Activated CD4-positive, alpha-beta T cell treated with anti-CD3 and anti-CD28 coated beads for 48 hours (primary cell): ENCODE measurements at regions not wholly inside any gene's neighbourhood (a gene's known extent, or its start where the extent isn't known, plus 50 kb on each side); places are given as distances from the start of the nearest gene placed in this dataset.

ENCODE experiments used
- DNase-seq: peaks from one replicate; pipeline ENCODE4 v3.0.0-alpha.2; 2020

- no peak for DNase-seq
Observed at GRCh38 chr17:77343031-77343800, 202.4 kb downstream of the SEC14L1 start.

- DNase-seq: no peak
Observed at GRCh38 chr17:77344038-77344437, 203.3 kb downstream of the SEC14L1 start.

GRCh38 chr17:77345260-77345910 lies 204.6 kb downstream of the SEC14L1 start:
- no peak for DNase-seq

- no peak for DNase-seq
Observed at GRCh38 chr17:77346765-77347164, 206.0 kb downstream of the SEC14L1 start.

GRCh38 chr17:77347544-77347943 lies 206.8 kb downstream of the SEC14L1 start:
- no peak for DNase-seq

- no peak for DNase-seq
Observed at GRCh38 chr17:77349976-77350830, 209.4 kb downstream of the SEC14L1 start.

GRCh38 chr17:77352441-77352840 lies 211.7 kb downstream of the SEC14L1 start:
- DNase-seq: no peak

GRCh38 chr17:77352996-77353395 lies 212.2 kb downstream of the SEC14L1 start:
- DNase-seq: no peak

- DNase-seq: no peak
Observed at GRCh38 chr17:77353684-77354419, 213.1 kb downstream of the SEC14L1 start.

- DNase-seq: no peak
Observed at GRCh38 chr17:77354420-77354669, 213.6 kb downstream of the SEC14L1 start.

GRCh38 chr17:77354670-77355455 lies 214.1 kb downstream of the SEC14L1 start:
- DNase-seq: no peak

GRCh38 chr17:77356109-77356689 lies 215.4 kb downstream of the SEC14L1 start:
- DNase-seq: no peak

- no peak for DNase-seq
Observed at GRCh38 chr17:77356690-77357201, 216.0 kb downstream of the SEC14L1 start.

- no peak for DNase-seq
Observed at GRCh38 chr17:77358801-77359200, 218.0 kb downstream of the SEC14L1 start.

- DNase-seq: no peak
Observed at GRCh38 chr17:77359236-77359635, 218.5 kb downstream of the SEC14L1 start.

- DNase-seq: no peak
Observed at GRCh38 chr17:77361986-77362620, 221.3 kb downstream of the SEC14L1 start.

GRCh38 chr17:77363821-77364361 lies 223.1 kb downstream of the SEC14L1 start:
- peak; percentile 53 for DNase-seq

GRCh38 chr17:77364381-77364911 lies 223.7 kb downstream of the SEC14L1 start:
- no peak for DNase-seq

GRCh38 chr17:77364941-77365583 lies 224.3 kb downstream of the SEC14L1 start:
- DNase-seq: no peak

GRCh38 chr17:77365584-77366186 lies 224.9 kb downstream of the SEC14L1 start:
- DNase-seq: peak; percentile 46
